Adrenal gland (tissue), 5 donors: ENCODE measurements at regions not wholly inside any gene's neighbourhood (a gene's known extent, or its start where the extent isn't known, plus 50 kb on each side); places are given as distances from the start of the nearest gene placed in this dataset.

Experiments used
- CTCF ChIP-seq, 6 experiments: fragments of 450-650 bp in 4 of 6; fragments of 200-600 bp in 2 of 6; sonication (generic) in 1 of 6; IDR thresholded peaks; 1 replicate in 5 of 6; 2 replicates in 1 of 6; pipeline versions ENCODE4 v1.5.1 to v1.8.0; 2016 to 2021; ENCODE audit warnings: antibody characterized with exemption in 6 of 6, mild to moderate bottlenecking in 2 of 6, moderate library complexity in 1 of 6
- POLR2A ChIP-seq, 2 donors: fragments of 450-650 bp; IDR thresholded peaks; one replicate each; pipeline ENCODE4 v1.6.1; 2017; ENCODE audit warnings: antibody characterized with exemption in 2 of 2, mild to moderate bottlenecking in 2 of 2, moderate library complexity in 1 of 2
- donor health status: DM: no; HTN: no; CAD: no.

GRCh38 chr16:56087626-56088025, 103.7 kb upstream of the GNAO1 start:
- no peak for TF ChIP-seq CTCF (IDR thresholded peaks at IDR 0.05)
- no peak for TF ChIP-seq POLR2A (IDR thresholded peaks at IDR 0.05)
